Activated CD8-positive, alpha-beta T cell treated with anti-CD3 and anti-CD28 coated beads for 36 hours (primary cell): ENCODE measurements at regions not wholly inside any gene's neighbourhood (a gene's known extent, or its start where the extent isn't known, plus 50 kb on each side); places are given as distances from the start of the nearest gene placed in this dataset.

Source experiments
- ATAC-seq: fragments of 200-7000 bp; cut with Tn5 transposase; one replicate; pipeline ENCODE4 v1.10.0; 2021; ENCODE audit warnings: mild to moderate bottlenecking, moderate library complexity
- CTCF ChIA-PET: fragments of 350-600 bp; sonication (Branson Sonifier 250); formaldehyde crosslinking; loops from one replicate; lab custom pipeline; 2021; ENCODE audit warnings: antibody characterized with exemption; lab: Charles Lee
- POLR2A ChIA-PET: fragments of 350-600 bp; sonication (Branson Sonifier 250); formaldehyde crosslinking; loops from one replicate; lab custom pipeline; 2021; ENCODE audit warnings: antibody characterized with exemption; lab: Charles Lee
- DNase-seq: peaks from one replicate; pipeline ENCODE4 v3.0.0-alpha.2; 2020
- H3K27ac Mint-ChIP-seq: one replicate; pipeline ENCODE4 v1.8.0; 2021; ENCODE audit warnings: mild to moderate bottlenecking, mixed read lengths
- H3K27me3 Mint-ChIP-seq: one replicate; pipeline ENCODE4 v1.8.0; 2021; ENCODE audit warnings: mixed read lengths
- H3K36me3 Mint-ChIP-seq: one replicate; pipeline ENCODE4 v1.8.0; 2021; ENCODE audit warnings: low read depth, mixed read lengths
- H3K4me1 Mint-ChIP-seq: one replicate; pipeline ENCODE4 v1.8.0; 2021; ENCODE audit warnings: low read depth, mixed read lengths
- H3K4me3 Mint-ChIP-seq: one replicate; pipeline ENCODE4 v1.8.0; 2021; ENCODE audit warnings: mild to moderate bottlenecking, moderate library complexity, mixed read lengths
- H3K9me3 Mint-ChIP-seq: one replicate; pipeline ENCODE4 v1.8.0; 2021; ENCODE audit warnings: mixed read lengths
- intact Hi-C: fragments of 100-400 bp; cut with micrococcal nuclease; formaldehyde crosslinking; loops from one replicate; pipeline ENCODE4 v1.10.0; 2022
- TF ChIP-seq, protein P1 (sequence below): fragments of 200-600 bp; IDR thresholded peaks from one replicate; pipeline ENCODE4 v1.8.0; 2022; ENCODE audit warnings: antibody characterized with exemption, mild to moderate bottlenecking

DNA sequence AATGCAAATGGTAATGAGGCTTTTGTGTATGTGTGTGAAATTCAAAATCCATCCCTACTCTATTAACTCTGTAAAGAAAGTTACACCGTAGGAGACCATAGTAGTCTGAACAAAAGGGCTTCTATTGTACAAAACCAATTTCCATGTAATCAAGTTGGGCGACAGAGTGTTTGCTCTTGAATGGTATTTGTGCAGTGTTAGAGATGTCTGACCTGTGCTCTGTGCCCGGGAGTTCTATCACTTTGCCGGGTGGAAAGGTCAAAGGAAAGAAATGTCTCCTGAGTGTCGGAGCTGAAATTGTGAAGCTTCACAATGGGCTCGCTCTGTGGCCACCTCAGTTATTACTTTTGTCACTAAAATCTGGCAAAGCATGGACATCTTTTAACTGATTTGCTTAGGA, 312.0 kb downstream of the SAMD5 start:
- DNase-seq (no peak), ATAC-seq (no peak)
- intact Hi-C loops, result no loop called here
- no peaks in the 10 kb centered on the region for H3K9me3 Mint-ChIP-seq
- H3K36me3 Mint-ChIP-seq, result no peaks in the 10 kb centered on the region
- ChIA-PET POLR2A (no interaction called here), CTCF (no interaction called here)
- no peaks in the 10 kb centered on the region for H3K4me1 Mint-ChIP-seq
- no peak overlapping the region for H3K4me3 Mint-ChIP-seq
- TF ChIP-seq, protein P1, sequence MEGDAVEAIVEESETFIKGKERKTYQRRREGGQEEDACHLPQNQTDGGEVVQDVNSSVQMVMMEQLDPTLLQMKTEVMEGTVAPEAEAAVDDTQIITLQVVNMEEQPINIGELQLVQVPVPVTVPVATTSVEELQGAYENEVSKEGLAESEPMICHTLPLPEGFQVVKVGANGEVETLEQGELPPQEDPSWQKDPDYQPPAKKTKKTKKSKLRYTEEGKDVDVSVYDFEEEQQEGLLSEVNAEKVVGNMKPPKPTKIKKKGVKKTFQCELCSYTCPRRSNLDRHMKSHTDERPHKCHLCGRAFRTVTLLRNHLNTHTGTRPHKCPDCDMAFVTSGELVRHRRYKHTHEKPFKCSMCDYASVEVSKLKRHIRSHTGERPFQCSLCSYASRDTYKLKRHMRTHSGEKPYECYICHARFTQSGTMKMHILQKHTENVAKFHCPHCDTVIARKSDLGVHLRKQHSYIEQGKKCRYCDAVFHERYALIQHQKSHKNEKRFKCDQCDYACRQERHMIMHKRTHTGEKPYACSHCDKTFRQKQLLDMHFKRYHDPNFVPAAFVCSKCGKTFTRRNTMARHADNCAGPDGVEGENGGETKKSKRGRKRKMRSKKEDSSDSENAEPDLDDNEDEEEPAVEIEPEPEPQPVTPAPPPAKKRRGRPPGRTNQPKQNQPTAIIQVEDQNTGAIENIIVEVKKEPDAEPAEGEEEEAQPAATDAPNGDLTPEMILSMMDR, result no peak
- H3K27ac Mint-ChIP-seq, result no peak overlapping the region
- no peaks in the 10 kb centered on the region for H3K27me3 Mint-ChIP-seq

DNA sequence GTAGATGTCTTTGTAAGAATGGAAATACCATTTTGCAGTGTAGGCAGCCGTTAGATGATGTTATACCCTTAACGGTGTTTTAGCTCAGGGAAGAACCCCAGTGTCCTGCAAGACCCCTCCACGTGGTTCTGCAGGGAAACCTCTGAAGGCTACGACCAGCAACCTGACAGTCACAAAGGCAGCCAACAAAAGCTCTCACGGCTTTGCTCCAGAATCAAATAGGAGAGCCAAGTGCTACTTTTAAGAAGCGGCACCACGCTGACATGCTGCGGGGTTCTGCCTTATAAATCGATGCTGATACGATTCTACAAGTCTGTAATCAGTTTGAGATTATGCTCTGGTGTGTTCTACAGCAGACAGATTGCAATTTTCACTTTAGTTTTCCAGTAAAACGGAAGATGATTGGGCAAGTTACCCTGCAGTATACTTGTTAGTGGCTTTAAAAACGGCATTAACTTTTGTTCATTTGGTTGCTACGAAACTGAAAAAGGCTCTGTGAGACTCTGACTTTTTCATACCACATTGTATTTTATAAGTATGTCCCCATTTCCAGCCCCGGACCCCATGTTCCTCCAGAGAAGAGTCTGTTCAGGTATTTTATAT, 312.9 kb downstream of the SAMD5 start:
- intact Hi-C loops, result no loop called here
- DNase-seq (no peak), ATAC-seq (no peak)
- ChIA-PET CTCF (no interaction called here), POLR2A (no interaction called here)
- no peaks in the 10 kb centered on the region for H3K36me3 Mint-ChIP-seq
- H3K27me3 Mint-ChIP-seq, result no peaks in the 10 kb centered on the region
- H3K27ac Mint-ChIP-seq, result no peak overlapping the region
- H3K9me3 Mint-ChIP-seq, result no peaks in the 10 kb centered on the region
- TF ChIP-seq, protein P1, result no peak
- H3K4me1 Mint-ChIP-seq, result no peaks in the 10 kb centered on the region
- no peak overlapping the region for H3K4me3 Mint-ChIP-seq

DNA sequence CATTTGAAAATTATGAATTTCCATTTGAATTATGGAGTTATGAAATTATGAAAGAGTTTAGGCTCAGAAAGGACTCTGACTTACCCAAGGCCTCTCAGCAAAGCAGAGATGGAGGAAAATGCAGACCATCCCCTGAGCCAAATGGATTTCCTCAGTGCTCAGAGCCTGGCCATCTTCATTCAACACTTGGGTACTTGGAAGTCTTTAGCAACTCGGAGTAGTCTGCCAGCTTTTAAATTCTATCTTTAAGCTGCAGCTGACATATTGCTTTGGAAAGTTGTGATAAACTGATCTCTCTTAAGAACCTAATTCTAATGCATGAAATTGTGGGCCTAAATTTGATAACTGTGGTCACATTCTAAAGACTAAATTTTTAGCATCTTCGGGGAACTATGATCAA, 315.4 kb downstream of the SAMD5 start:
- no peaks in the 10 kb centered on the region for H3K9me3 Mint-ChIP-seq
- ChIA-PET CTCF (no interaction called here), POLR2A (no interaction called here)
- H3K27me3 Mint-ChIP-seq, result no peaks in the 10 kb centered on the region
- intact Hi-C loops, result no loop called here
- TF ChIP-seq, protein P1, result no peak
- no peak for ATAC-seq
- no peaks in the 10 kb centered on the region for H3K4me1 Mint-ChIP-seq
- H3K4me3 Mint-ChIP-seq, result no peak overlapping the region
- no peak overlapping the region for H3K27ac Mint-ChIP-seq
- no peak for DNase-seq
- H3K36me3 Mint-ChIP-seq, result no peaks in the 10 kb centered on the region

DNA sequence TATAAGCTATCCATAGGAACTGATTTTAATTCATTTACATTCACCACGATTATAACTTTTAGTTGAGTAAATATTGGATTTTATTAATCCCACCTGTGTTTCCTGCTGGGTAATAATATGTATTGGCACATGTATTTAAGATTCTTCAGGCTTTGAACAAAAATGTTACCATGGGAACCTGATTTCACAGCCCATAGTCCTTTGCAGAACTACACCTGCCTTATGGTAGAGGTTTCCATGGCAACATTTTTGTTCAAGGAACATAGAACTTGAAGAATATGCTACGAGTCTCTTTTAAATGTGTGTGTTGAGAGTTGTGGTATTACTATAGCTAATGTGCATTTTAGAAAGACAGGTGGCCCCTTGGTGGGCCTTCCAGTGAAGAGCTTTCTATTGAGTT, 317.4 kb downstream of the SAMD5 start:
- ATAC-seq (no peak), DNase-seq (no peak)
- H3K36me3 Mint-ChIP-seq, result no peaks in the 10 kb centered on the region
- TF ChIP-seq, protein P1, result no peak
- intact Hi-C loops, result no loop called here
- peaks cover 3% of the 10 kb centered on the region for H3K27me3 Mint-ChIP-seq
- ChIA-PET POLR2A (no interaction called here), CTCF (interaction anchor here (0.6 kb wide), 1 partner anchor 199 kb away, joined by 3 read pairs; no protein-coding TSS in a partner anchor)
- H3K4me3 Mint-ChIP-seq, result no peak overlapping the region
- H3K27ac Mint-ChIP-seq, result no peak overlapping the region
- H3K4me1 Mint-ChIP-seq, result no peaks in the 10 kb centered on the region
- H3K9me3 Mint-ChIP-seq, result no peaks in the 10 kb centered on the region

DNA sequence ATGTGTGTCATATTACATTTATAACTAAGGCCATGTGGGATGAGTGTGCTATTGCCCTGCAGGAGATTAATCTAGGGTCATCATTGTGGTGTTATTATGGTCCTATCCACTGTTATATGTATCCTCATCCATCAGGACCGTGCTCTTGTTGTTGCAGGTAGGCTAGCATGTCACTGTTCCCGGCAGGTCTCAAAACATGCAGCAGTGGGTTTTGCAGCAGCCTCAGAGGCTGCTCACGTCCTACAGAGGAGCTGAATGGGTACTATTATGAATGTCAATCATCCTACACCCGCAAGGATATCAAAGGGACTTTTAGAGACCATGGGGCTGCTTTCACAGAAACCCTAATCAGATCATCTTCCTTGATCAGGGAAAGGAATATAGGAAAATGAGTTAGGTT, 318.2 kb downstream of the SAMD5 start:
- intact Hi-C loops, result no loop called here
- Mint-ChIP-seq H3K4me3 (no peak overlapping the region), H3K27me3 (peaks cover 3% of the 10 kb centered on the region), H3K27ac (no peak overlapping the region), H3K9me3 (no peaks in the 10 kb centered on the region), H3K4me1 (no peaks in the 10 kb centered on the region), H3K36me3 (no peaks in the 10 kb centered on the region)
- ChIA-PET CTCF (no interaction called here), POLR2A (interaction anchor here (0.6 kb wide), 1 partner anchor 9 kb away, joined by 3 read pairs; no protein-coding TSS in a partner anchor)
- TF ChIP-seq, protein P1, result no peak
- ATAC-seq, result no peak
- DNase-seq, result no peak
